ENCODE measurements at regions not wholly inside any gene's neighbourhood (a gene's known extent, or its start where the extent isn't known, plus 50 kb on each side); places are given as distances from the start of the nearest gene placed in this dataset.

DNA sequence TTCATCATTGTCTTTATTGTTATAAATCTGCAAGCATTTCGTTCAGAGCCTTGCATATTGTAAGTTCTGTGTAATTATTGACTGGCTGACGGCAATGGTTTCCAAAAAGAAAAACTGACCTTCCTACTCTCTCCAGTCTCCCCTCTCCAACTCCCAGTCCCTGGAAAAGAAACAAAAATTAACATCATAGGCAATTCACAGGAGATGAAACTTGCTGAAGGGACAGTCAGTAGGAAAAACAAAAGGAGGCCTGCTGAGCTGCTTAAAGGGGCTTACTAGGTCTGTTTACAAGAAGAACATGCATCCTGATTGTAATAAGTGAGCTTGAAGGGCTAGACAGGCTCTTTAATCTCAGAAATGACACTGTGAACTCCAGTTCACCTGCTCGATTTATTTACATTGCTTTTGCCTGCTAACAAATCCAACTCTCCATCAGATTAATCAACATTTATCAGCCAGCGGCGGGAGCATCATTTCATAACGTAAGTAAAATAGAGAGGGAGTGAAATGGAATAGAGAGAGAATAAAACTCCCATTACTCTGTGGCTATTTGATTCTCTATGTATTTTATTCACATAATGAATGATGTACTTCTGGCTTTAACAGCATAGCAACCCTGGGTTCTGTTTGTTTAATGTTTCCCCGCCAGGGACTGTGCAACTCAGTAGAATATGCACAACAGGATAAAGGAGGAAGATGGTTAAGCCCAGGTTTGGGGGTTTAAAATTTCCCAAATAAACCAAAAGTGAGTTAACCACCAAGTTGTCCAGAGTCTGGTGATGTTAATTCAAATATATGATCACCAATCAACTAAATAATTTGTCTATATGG is 256.7 kb upstream of the SETBP1 start:
- Histone ChIP-seq H3K4me2 (ENCODE audit: control insufficient read depth, extremely low read depth, insufficient read depth, low read depth, low read length) (no peak overlapping the region), H2AFZ (ENCODE audit: control insufficient read depth, low read length) (no peak overlapping the region), H3K4me1 (ENCODE audit: control insufficient read depth, extremely low read depth, insufficient read depth, low read length) (no peaks in the 10 kb centered on the region), H3K27me3 (ENCODE audit: control insufficient read depth, extremely low read depth, insufficient read depth, low read length) (no peaks in the 10 kb centered on the region), H3K4me3 (ENCODE audit: control insufficient read depth in 2 of 3, extremely low read depth in 1 of 3, insufficient read depth in 2 of 3, low read depth in 1 of 3, low read length in 3 of 3) (no peak overlapping the region), H3K9me3 (ENCODE audit: control insufficient read depth, low read depth, low read length) (no peaks in the 10 kb centered on the region), H4K20me1 (ENCODE audit: control insufficient read depth, extremely low read depth, insufficient read depth, low read length) (no peaks in the 10 kb centered on the region), H3K79me2 (ENCODE audit: control insufficient read depth, insufficient read depth, low read length) (no peaks in the 10 kb centered on the region), H3K9ac (ENCODE audit: control insufficient read depth, extremely low read depth, insufficient read depth, low read length) (no peak overlapping the region), H3K36me3 (ENCODE audit: control insufficient read depth in 2 of 2, extremely low read depth in 1 of 2, insufficient read depth in 2 of 2, low read length in 2 of 2) (no peaks in the 10 kb centered on the region), H3K9me1 (ENCODE audit: control insufficient read depth, extremely low read depth, insufficient read depth, low read length) (no peaks in the 10 kb centered on the region), H3K27ac (ENCODE audit: control insufficient read depth, insufficient read depth, low read length) (no peak overlapping the region)
- TF ChIP-seq EZH2 (IDR thresholded peaks at IDR 0.05; ENCODE audit: low read length): no peak
- TF ChIP-seq CTCF (optimal IDR thresholded peaks at IDR 0.05 in 1 of 3, IDR thresholded peaks at IDR 0.05 in 1 of 3, conservative IDR thresholded peaks at IDR 0.05 in 1 of 3; ENCODE audit: extremely low read depth in 1 of 3, insufficient read depth in 2 of 3, low read length in 3 of 3): no peak
- dilution Hi-C loops (cut with MboI; ENCODE audit: extremely low pct_ligation_motif_present, low sequenced_read_pairs): no loop called here
- no peak for DNase-seq (ENCODE audit: low read depth, low spot score)
- no peak for FAIRE-seq

GRCh38 chr18:44424645-44425035 is 256.0 kb upstream of the SETBP1 start:
- no peaks in the 10 kb centered on the region for H4K20me1 ChIP-seq (ENCODE audit: control insufficient read depth, extremely low read depth, insufficient read depth, low read length)

More at GRCh38 chr18:44424645-44425035, 256.0 kb upstream of the SETBP1 start:
- Histone ChIP-seq H3K36me3 (ENCODE audit: control insufficient read depth in 2 of 2, extremely low read depth in 1 of 2, insufficient read depth in 2 of 2, low read length in 2 of 2) (no peaks in the 10 kb centered on the region), H3K9me3 (ENCODE audit: control insufficient read depth, low read depth, low read length) (no peaks in the 10 kb centered on the region), H3K27ac (ENCODE audit: control insufficient read depth, insufficient read depth, low read length) (no peak overlapping the region), H3K4me1 (ENCODE audit: control insufficient read depth, extremely low read depth, insufficient read depth, low read length) (no peaks in the 10 kb centered on the region), H3K4me2 (ENCODE audit: control insufficient read depth, extremely low read depth, insufficient read depth, low read depth, low read length) (no peak overlapping the region), H2AFZ (ENCODE audit: control insufficient read depth, low read length) (no peak overlapping the region), H3K4me3 (ENCODE audit: control insufficient read depth in 2 of 3, extremely low read depth in 1 of 3, insufficient read depth in 2 of 3, low read depth in 1 of 3, low read length in 3 of 3) (no peak overlapping the region), H3K79me2 (ENCODE audit: control insufficient read depth, insufficient read depth, low read length) (no peaks in the 10 kb centered on the region), H3K9ac (ENCODE audit: control insufficient read depth, extremely low read depth, insufficient read depth, low read length) (no peak overlapping the region), H3K27me3 (ENCODE audit: control insufficient read depth, extremely low read depth, insufficient read depth, low read length) (no peaks in the 10 kb centered on the region), H3K9me1 (ENCODE audit: control insufficient read depth, extremely low read depth, insufficient read depth, low read length) (no peaks in the 10 kb centered on the region)
- no peak for FAIRE-seq
- no peak for DNase-seq (ENCODE audit: low read depth, low spot score)
- dilution Hi-C loops (cut with MboI; ENCODE audit: extremely low pct_ligation_motif_present, low sequenced_read_pairs): no loop called here
- TF ChIP-seq EZH2 (IDR thresholded peaks at IDR 0.05; ENCODE audit: low read length): no peak
- TF ChIP-seq CTCF (optimal IDR thresholded peaks at IDR 0.05 in 1 of 3, IDR thresholded peaks at IDR 0.05 in 1 of 3, conservative IDR thresholded peaks at IDR 0.05 in 1 of 3; ENCODE audit: extremely low read depth in 1 of 3, insufficient read depth in 2 of 3, low read length in 3 of 3): no peak

All from keratinocyte (primary cell).